Fibroblast of lung (primary cell): ENCODE measurements at regions not wholly inside any gene's neighbourhood (a gene's known extent, or its start where the extent isn't known, plus 50 kb on each side); places are given as distances from the start of the nearest gene placed in this dataset.
"Not testable (repeated sequence)": the region's sequence is repeated elsewhere in the genome, so short reads cannot be mapped to it uniquely, and the experiment has no call there.

Source experiments
- DNase-seq, 2 donors: peaks; one replicate each; pipeline versions ENCODE4 v3.0.0 to v3.0.0-alpha.2; 2010; ENCODE audit warnings: low read depth in 2 of 2
- H2AFZ ChIP-seq: 2 replicates; pipeline ENCODE4 v1.5.1; 2012; ENCODE audit warnings: low read length, control low read depth, inconsistent platforms
- H3K27ac ChIP-seq: 2 replicates; pipeline ENCODE4 v1.5.1; 2011; ENCODE audit warnings: low read length, control low read depth; ENCODE audit not compliant: insufficient read depth
- H3K27me3 ChIP-seq: 2 replicates; pipeline ENCODE4 v1.5.1; 2011; ENCODE audit warnings: mild to moderate bottlenecking, low read length; ENCODE audit not compliant: control insufficient read depth, insufficient read depth
- H3K36me3 ChIP-seq: 2 replicates; pipeline ENCODE4 v1.5.1; 2011; ENCODE audit warnings: low read length; ENCODE audit not compliant: control insufficient read depth, insufficient read depth
- H3K4me1 ChIP-seq: 2 replicates; pipeline ENCODE4 v1.5.1; 2011; ENCODE audit warnings: low read length; ENCODE audit not compliant: control insufficient read depth, insufficient read depth; ENCODE audit errors: extremely low read depth
- H3K4me2 ChIP-seq: 2 replicates; pipeline ENCODE4 v1.5.1; 2011; ENCODE audit warnings: low read length, control low read depth; ENCODE audit not compliant: insufficient read depth; ENCODE audit errors: extremely low read depth
- H3K4me3 ChIP-seq, 4 experiments: fragments of 200-600 bp in 1 of 4; sonication (generic) in 1 of 4; replicated peaks in 1 of 4; 2 replicates each; pipeline ENCODE4 v1.5.1; 2011 to 2016; ENCODE audit warnings: low read length in 4 of 4, low read depth in 3 of 4, mild to moderate bottlenecking in 3 of 4, control low read depth in 2 of 4, inconsistent platforms in 1 of 4, mixed read lengths in 1 of 4; ENCODE audit not compliant: insufficient read depth in 1 of 4; ENCODE audit errors: control extremely low read depth in 1 of 4
- H3K79me2 ChIP-seq: 2 replicates; pipeline ENCODE4 v1.5.1; 2012; ENCODE audit warnings: mild to moderate bottlenecking, low read length, inconsistent platforms; ENCODE audit not compliant: control insufficient read depth, insufficient read depth
- H3K9ac ChIP-seq: 2 replicates; pipeline ENCODE4 v1.5.1; 2011; ENCODE audit warnings: mild to moderate bottlenecking, low read length, control low read depth; ENCODE audit not compliant: insufficient read depth
- H3K9me3 ChIP-seq: 2 replicates; pipeline ENCODE4 v1.5.1; 2012; ENCODE audit warnings: low read depth, low read length; ENCODE audit not compliant: control insufficient read depth, insufficient read depth
- H4K20me1 ChIP-seq: 2 replicates; pipeline ENCODE4 v1.5.1; 2011; ENCODE audit warnings: low read length; ENCODE audit not compliant: control insufficient read depth, insufficient read depth; ENCODE audit errors: extremely low read depth
- CTCF ChIP-seq, 2 donors: IDR thresholded peaks in 1 of 2; conservative IDR thresholded peaks in 1 of 2; 1 replicate in 1 of 2; 2 replicates in 1 of 2; pipeline ENCODE4 v1.5.1; 2011 to 2012; ENCODE audit warnings: low read length in 2 of 2, control low read depth in 1 of 2, inconsistent platforms in 1 of 2, low read depth in 1 of 2, mild to moderate bottlenecking in 1 of 2
- EZH2 ChIP-seq: IDR thresholded peaks from 2 replicates; pipeline ENCODE4 v1.5.1; 2012; ENCODE audit warnings: low read length, control low read depth, mild to moderate bottlenecking; ENCODE audit errors: missing control alignments

GRCh38 chrX:107374831-107375230 is 74.6 kb upstream of the FRMPD3 start:
- no peak overlapping the region for H2AFZ ChIP-seq
- H3K9ac ChIP-seq: no peak overlapping the region
- no peaks in the 10 kb centered on the region for H3K27me3 ChIP-seq
- no peaks in the 10 kb centered on the region for H3K36me3 ChIP-seq
- no peaks in the 10 kb centered on the region for H4K20me1 ChIP-seq
- H3K27ac ChIP-seq: no peak overlapping the region
- no peaks in the 10 kb centered on the region for H3K4me1 ChIP-seq
- DNase-seq: no peak
- no peaks in the 10 kb centered on the region for H3K9me3 ChIP-seq
- no peak overlapping the region for H3K4me2 ChIP-seq
- no peaks in the 10 kb centered on the region for H3K79me2 ChIP-seq
- no peak overlapping the region for H3K4me3 ChIP-seq
- TF ChIP-seq CTCF (conservative IDR thresholded peaks at IDR 0.05 in 1 of 2, IDR thresholded peaks at IDR 0.05 in 1 of 2; ENCODE audit: low read depth in 1 of 2, low read length in 2 of 2): no peak
- TF ChIP-seq EZH2: no peak

- H3K4me2 ChIP-seq, DNase-seq, H3K27me3 ChIP-seq, H4K20me1 ChIP-seq, H2AFZ ChIP-seq, H3K9ac ChIP-seq, H3K4me3 ChIP-seq, H3K9me3 ChIP-seq, H3K27ac ChIP-seq, H3K4me1 ChIP-seq, H3K79me2 ChIP-seq, H3K36me3 ChIP-seq: not testable (repeated sequence)
Observed at GRCh38 chrX:107376186-107376585, 73.3 kb upstream of the FRMPD3 start.

- H3K4me1 ChIP-seq: no peaks in the 10 kb centered on the region
- no peaks in the 10 kb centered on the region for H3K27me3 ChIP-seq
- no peak overlapping the region for H3K4me3 ChIP-seq
- no peak for DNase-seq
- H3K9ac ChIP-seq: no peak overlapping the region
- H2AFZ ChIP-seq: no peak overlapping the region
- no peaks in the 10 kb centered on the region for H3K79me2 ChIP-seq
- H3K36me3 ChIP-seq: no peaks in the 10 kb centered on the region
- no peak overlapping the region for H3K27ac ChIP-seq
- no peaks in the 10 kb centered on the region for H4K20me1 ChIP-seq
- no peaks in the 10 kb centered on the region for H3K9me3 ChIP-seq
- no peak overlapping the region for H3K4me2 ChIP-seq
- TF ChIP-seq EZH2: no peak
- no peak for TF ChIP-seq CTCF (conservative IDR thresholded peaks at IDR 0.05 in 1 of 2, IDR thresholded peaks at IDR 0.05 in 1 of 2; ENCODE audit: low read depth in 1 of 2, low read length in 2 of 2)
Observed at GRCh38 chrX:107384397-107385105, 64.9 kb upstream of the FRMPD3 start.
